Neural cell (in vitro differentiated cells): ENCODE measurements at regions not wholly inside any gene's neighbourhood (a gene's known extent, or its start where the extent isn't known, plus 50 kb on each side); places are given as distances from the start of the nearest gene placed in this dataset.

Source experiments
- H2AFZ ChIP-seq: fragments of 200-600, 300-800 bp; sonication (generic), shearing (Covaris generic); 2 replicates; pipeline ENCODE4 v1.6.0; 2014; ENCODE audit warnings: low read depth, mild to moderate bottlenecking, antibody characterized with exemption, low read length, moderate library complexity
- H3F3A ChIP-seq: fragments of 200-600 bp; shearing (Covaris generic); 2 replicates; pipeline ENCODE4 v1.6.1; 2016; ENCODE audit warnings: mild to moderate bottlenecking, moderate library complexity, mixed read lengths, antibody characterized with exemption, low read length; ENCODE audit not compliant: insufficient read depth, poor library complexity, severe bottlenecking
- H3K27ac ChIP-seq: fragments of 200-600, 300-800 bp; sonication (generic), shearing (Covaris generic); 2 replicates; pipeline ENCODE4 v1.5.1; 2014; ENCODE audit warnings: mild to moderate bottlenecking, low read length, moderate library complexity
- H3K27me3 ChIP-seq: fragments of 300-800, 200-600 bp; sonication (generic), shearing (Covaris generic); 2 replicates; pipeline ENCODE4 v1.6.0; 2014; ENCODE audit warnings: mild to moderate bottlenecking, low read depth, low read length, moderate library complexity; ENCODE audit not compliant: insufficient read depth
- H3K36me3 ChIP-seq: fragments of 300-800, 200-600 bp; sonication (generic), shearing (Covaris generic); 2 replicates; pipeline ENCODE4 v1.5.1; 2014; ENCODE audit warnings: mild to moderate bottlenecking, antibody characterized with exemption, low read length, moderate library complexity; ENCODE audit not compliant: insufficient read depth
- H3K4me2 ChIP-seq: fragments of 300-800, 200-600 bp; sonication (generic), shearing (Covaris generic); 2 replicates; pipeline ENCODE4 v1.6.0; 2014; ENCODE audit warnings: mild to moderate bottlenecking, low read length
- H3K4me3 ChIP-seq: fragments of 300-800, 200-600 bp; sonication (generic), shearing (Covaris generic); 2 replicates; pipeline ENCODE4 v1.5.1; 2014; ENCODE audit warnings: mild to moderate bottlenecking, low read length, moderate library complexity
- H3K79me2 ChIP-seq: fragments of 200-600 bp; shearing (Covaris generic); replicated peaks from 2 replicates; pipeline ENCODE4 v1.6.0; 2014; ENCODE audit warnings: mild to moderate bottlenecking, low read length, moderate library complexity; ENCODE audit not compliant: insufficient read depth
- H3K9ac ChIP-seq: fragments of 300-800, 200-600 bp; sonication (generic), shearing (Covaris generic); 2 replicates; pipeline ENCODE4 v1.6.1; 2016; ENCODE audit warnings: mild to moderate bottlenecking, low read length, mixed read lengths
- H3K9me2 ChIP-seq: fragments of 200-600 bp; shearing (Covaris generic); 2 replicates; pipeline ENCODE4 v1.6.1; 2016; ENCODE audit warnings: mild to moderate bottlenecking, low read length, mixed read lengths; ENCODE audit not compliant: insufficient read depth
- H3K9me3 ChIP-seq: fragments of 200-600, 300-800 bp; sonication (generic), shearing (Covaris generic); 2 replicates; pipeline ENCODE4 v1.6.1; 2016; ENCODE audit warnings: mild to moderate bottlenecking, mixed run types, low read length, moderate library complexity, mixed read lengths
- H4K20me1 ChIP-seq: fragments of 200-600 bp; shearing (Covaris generic); 2 replicates; pipeline ENCODE4 v1.6.1; 2016; ENCODE audit warnings: mild to moderate bottlenecking, mixed run types; ENCODE audit not compliant: insufficient read depth
- CTCF ChIP-seq: fragments of 450-650 bp; IDR thresholded peaks from 2 replicates; pipeline ENCODE4 v1.5.1; 2014; ENCODE audit warnings: antibody characterized with exemption, mild to moderate bottlenecking, moderate library complexity; ENCODE audit not compliant: poor library complexity, severe bottlenecking
- EP300 ChIP-seq: fragments of 450-650 bp; conservative IDR thresholded peaks from 2 replicates; pipeline ENCODE4 v1.6.1; 2014; ENCODE audit warnings: antibody characterized with exemption, mild to moderate bottlenecking, moderate library complexity; ENCODE audit not compliant: poor library complexity, severe bottlenecking
- EZH2 ChIP-seq: fragments of 200-600, 300-800 bp; shearing (Covaris generic), sonication (generic); IDR thresholded peaks from 2 replicates; pipeline ENCODE4 v1.6.1; 2014; ENCODE audit warnings: antibody characterized with exemption, low read length, borderline replicate concordance, mild to moderate bottlenecking; ENCODE audit not compliant: insufficient read depth, poor library complexity, severe bottlenecking
- MXI1 ChIP-seq: fragments of 450-650 bp; conservative IDR thresholded peaks from 2 replicates; pipeline ENCODE4 v1.6.1; 2014; ENCODE audit warnings: antibody characterized with exemption, mild to moderate bottlenecking; ENCODE audit not compliant: poor library complexity, severe bottlenecking
- POLR2AphosphoS5 ChIP-seq: IDR thresholded peaks from 2 replicates; pipeline ENCODE4 v1.6.1; 2012
- RAD21 ChIP-seq: fragments of 450-650 bp; conservative IDR thresholded peaks from 2 replicates; pipeline ENCODE4 v1.6.1; 2014; ENCODE audit warnings: antibody characterized with exemption, mild to moderate bottlenecking, moderate library complexity
- REST ChIP-seq: IDR thresholded peaks from 2 replicates; pipeline ENCODE4 v1.6.1; 2012; ENCODE audit warnings: borderline replicate concordance

DNA sequence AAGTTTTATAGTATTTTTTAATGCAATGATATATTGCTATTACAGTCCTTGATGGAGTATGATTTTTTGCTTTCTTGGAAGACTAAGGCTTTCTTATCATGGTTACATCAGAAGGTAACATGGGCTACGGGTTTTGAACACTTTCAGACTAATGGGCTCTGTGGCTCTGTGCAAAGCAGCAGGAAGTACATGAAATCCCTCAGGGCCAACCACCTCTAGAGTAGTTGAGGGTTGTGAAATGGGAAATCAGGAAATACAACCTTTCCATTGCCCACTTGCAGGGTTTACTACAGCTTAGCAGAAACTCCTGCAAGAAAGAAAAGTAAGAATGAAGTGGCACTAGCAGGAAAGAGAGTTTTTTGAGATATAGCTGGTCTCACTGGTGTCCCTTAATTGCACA is 853.5 kb downstream of the KCNMA1 start:
- TF ChIP-seq EZH2 (no peak), CTCF (no peak), REST (no peak), RAD21 (no peak), EP300 (no peak)
- H3K27ac ChIP-seq = no peak overlapping the region
- H4K20me1 ChIP-seq = no peaks in the 10 kb centered on the region
- H3K4me2 ChIP-seq = no peak overlapping the region
- H3K9me3 ChIP-seq = no peaks in the 10 kb centered on the region
- H3K36me3 ChIP-seq = no peaks in the 10 kb centered on the region
- no peak overlapping the region for H3K4me3 ChIP-seq
- no peaks in the 10 kb centered on the region for H3K79me2 ChIP-seq
- no peak overlapping the region for H2AFZ ChIP-seq
- H3K9ac ChIP-seq = no peak overlapping the region
- no peaks in the 10 kb centered on the region for H3F3A ChIP-seq
- peaks cover 34% of the 10 kb centered on the region for H3K27me3 ChIP-seq
- no peaks in the 10 kb centered on the region for H3K9me2 ChIP-seq

- Histone ChIP-seq H3K27ac (peak overlapping the region; percentile 35), H3F3A (no peaks in the 10 kb centered on the region), H2AFZ (no peak overlapping the region), H3K9me3 (no peaks in the 10 kb centered on the region), H3K4me2 (no peak overlapping the region), H4K20me1 (no peaks in the 10 kb centered on the region), H3K27me3 (peaks cover 49% of the 10 kb centered on the region), H3K4me3 (peak overlapping the region; percentile 7), H3K9ac (no peak overlapping the region), H3K36me3 (no peaks in the 10 kb centered on the region), H3K9me2 (no peaks in the 10 kb centered on the region), H3K79me2 (no peaks in the 10 kb centered on the region)
- TF ChIP-seq POLR2AphosphoS5 (peak; percentile 5), EP300 (peak; percentile 12), MXI1 (no peak)
Observed at GRCh38 chr10:76779796-76780301, 857.8 kb downstream of the KCNMA1 start.
